ENCODE measurements at regions not wholly inside any gene's neighbourhood (a gene's known extent, or its start where the extent isn't known, plus 50 kb on each side); places are given as distances from the start of the nearest gene placed in this dataset.

GRCh38 chr13:80865329-80865728, 524.4 kb upstream of the SPRY2 start:
- WGBS (ENCODE audit: insufficient coverage), result no CpG with 5 or more reads among the region's 1 CpG
- H3K27ac ChIP-seq (ENCODE audit: low read depth, low read length), result no peak overlapping the region
- H3K4me3 ChIP-seq (ENCODE audit: low read depth, low read length), result no peak overlapping the region
- H3K27me3 ChIP-seq (ENCODE audit: control insufficient read depth, insufficient read depth, low read length), result no peaks in the 10 kb centered on the region
- peak in 1 of 6 donors; percentile 86 for DNase-seq (ENCODE audit: low read depth in 4 of 6, low spot score in 6 of 6)
- H3K4me1 ChIP-seq (ENCODE audit: control insufficient read depth, insufficient read depth, low read length), result no peaks in the 10 kb centered on the region
- H3K9me3 ChIP-seq (ENCODE audit: control insufficient read depth, insufficient read depth, low read length), result no peaks in the 10 kb centered on the region
- H3K36me3 ChIP-seq (ENCODE audit: control insufficient read depth, insufficient read depth, low read length), result no peaks in the 10 kb centered on the region

GRCh38 chr13:80862456-80862855, 521.5 kb upstream of the SPRY2 start:
- Histone ChIP-seq H3K36me3 (ENCODE audit: control insufficient read depth, insufficient read depth, low read length) (no peaks in the 10 kb centered on the region), H3K9me3 (ENCODE audit: control insufficient read depth, insufficient read depth, low read length) (no peaks in the 10 kb centered on the region), H3K27me3 (ENCODE audit: control insufficient read depth, insufficient read depth, low read length) (no peaks in the 10 kb centered on the region), H3K4me1 (ENCODE audit: control insufficient read depth, insufficient read depth, low read length) (no peaks in the 10 kb centered on the region), H3K27ac (ENCODE audit: low read depth, low read length) (no peak overlapping the region), H3K4me3 (ENCODE audit: low read depth, low read length) (no peak overlapping the region)
- DNase-seq (ENCODE audit: low read depth in 4 of 6, low spot score in 6 of 6), result peak in 1 of 6 donors; percentile 45
- WGBS (ENCODE audit: insufficient coverage), result 54% methylated on average over 2 of the region's 4 CpGs

GRCh38 chr13:80860845-80861244, 519.9 kb upstream of the SPRY2 start:
- Histone ChIP-seq H3K27ac (ENCODE audit: low read depth, low read length) (no peak overlapping the region), H3K36me3 (ENCODE audit: control insufficient read depth, insufficient read depth, low read length) (no peaks in the 10 kb centered on the region), H3K4me3 (ENCODE audit: low read depth, low read length) (no peak overlapping the region), H3K4me1 (ENCODE audit: control insufficient read depth, insufficient read depth, low read length) (no peaks in the 10 kb centered on the region), H3K27me3 (ENCODE audit: control insufficient read depth, insufficient read depth, low read length) (no peaks in the 10 kb centered on the region), H3K9me3 (ENCODE audit: control insufficient read depth, insufficient read depth, low read length) (no peaks in the 10 kb centered on the region)
- WGBS (ENCODE audit: insufficient coverage), result 78% methylated on average over 1 of the region's 2 CpGs
- DNase-seq (ENCODE audit: low read depth in 4 of 6, low spot score in 6 of 6), result no peak

GRCh38 chr13:80858131-80858530, 517.2 kb upstream of the SPRY2 start:
- no peak overlapping the region for H3K4me3 ChIP-seq (ENCODE audit: low read depth, low read length)
- H3K9me3 ChIP-seq (ENCODE audit: control insufficient read depth, insufficient read depth, low read length), result no peaks in the 10 kb centered on the region
- no peaks in the 10 kb centered on the region for H3K4me1 ChIP-seq (ENCODE audit: control insufficient read depth, insufficient read depth, low read length)
- H3K27ac ChIP-seq (ENCODE audit: low read depth, low read length), result no peak overlapping the region
- H3K27me3 ChIP-seq (ENCODE audit: control insufficient read depth, insufficient read depth, low read length), result no peaks in the 10 kb centered on the region
- no peaks in the 10 kb centered on the region for H3K36me3 ChIP-seq (ENCODE audit: control insufficient read depth, insufficient read depth, low read length)
- 100% methylated on average over 1 of the region's 2 CpGs for WGBS (ENCODE audit: insufficient coverage)
- DNase-seq (ENCODE audit: low read depth in 4 of 6, low spot score in 6 of 6), result no peak

- no peaks in the 10 kb centered on the region for H3K36me3 ChIP-seq (ENCODE audit: control insufficient read depth, insufficient read depth, low read length)
- DNase-seq (ENCODE audit: low read depth in 4 of 6, low spot score in 6 of 6), result no peak
- H3K4me1 ChIP-seq (ENCODE audit: control insufficient read depth, insufficient read depth, low read length), result no peaks in the 10 kb centered on the region
- H3K27me3 ChIP-seq (ENCODE audit: control insufficient read depth, insufficient read depth, low read length), result no peaks in the 10 kb centered on the region
- no peak overlapping the region for H3K27ac ChIP-seq (ENCODE audit: low read depth, low read length)
- H3K9me3 ChIP-seq (ENCODE audit: control insufficient read depth, insufficient read depth, low read length), result peaks cover 1% of the 10 kb centered on the region
- H3K4me3 ChIP-seq (ENCODE audit: low read depth, low read length), result no peak overlapping the region
These were observed 516.4 kb upstream of the SPRY2 start for GRCh38 chr13:80857321-80857720.

- no peaks in the 10 kb centered on the region for H3K4me1 ChIP-seq (ENCODE audit: control insufficient read depth, insufficient read depth, low read length)
- 83% methylated on average over 1 of the region's 2 CpGs for WGBS (ENCODE audit: insufficient coverage)
- no peak overlapping the region for H3K4me3 ChIP-seq (ENCODE audit: low read depth, low read length)
- DNase-seq (ENCODE audit: low read depth in 4 of 6, low spot score in 6 of 6), result no peak
- H3K27me3 ChIP-seq (ENCODE audit: control insufficient read depth, insufficient read depth, low read length), result no peaks in the 10 kb centered on the region
- no peaks in the 10 kb centered on the region for H3K36me3 ChIP-seq (ENCODE audit: control insufficient read depth, insufficient read depth, low read length)
- H3K27ac ChIP-seq (ENCODE audit: low read depth, low read length), result no peak overlapping the region
- peaks cover 2% of the 10 kb centered on the region for H3K9me3 ChIP-seq (ENCODE audit: control insufficient read depth, insufficient read depth, low read length)
These were observed 509.8 kb upstream of the SPRY2 start for GRCh38 chr13:80850771-80851170.

- Histone ChIP-seq H3K9me3 (ENCODE audit: control insufficient read depth, insufficient read depth, low read length) (no peaks in the 10 kb centered on the region), H3K4me3 (ENCODE audit: low read depth, low read length) (no peak overlapping the region), H3K27ac (ENCODE audit: low read depth, low read length) (no peak overlapping the region), H3K4me1 (ENCODE audit: control insufficient read depth, insufficient read depth, low read length) (no peaks in the 10 kb centered on the region), H3K36me3 (ENCODE audit: control insufficient read depth, insufficient read depth, low read length) (no peaks in the 10 kb centered on the region), H3K27me3 (ENCODE audit: control insufficient read depth, insufficient read depth, low read length) (no peaks in the 10 kb centered on the region)
- peak in 1 of 6 donors; percentile 8 for DNase-seq (ENCODE audit: low read depth in 4 of 6, low spot score in 6 of 6)
- WGBS (ENCODE audit: insufficient coverage), result no CpG with 5 or more reads among the region's 1 CpG
These were observed 503.2 kb upstream of the SPRY2 start for GRCh38 chr13:80844164-80844563.

- no CpG with 5 or more reads among the region's 1 CpG for WGBS (ENCODE audit: insufficient coverage)
- Histone ChIP-seq H3K9me3 (ENCODE audit: control insufficient read depth, insufficient read depth, low read length) (peaks cover 3% of the 10 kb centered on the region), H3K4me1 (ENCODE audit: control insufficient read depth, insufficient read depth, low read length) (no peaks in the 10 kb centered on the region), H3K36me3 (ENCODE audit: control insufficient read depth, insufficient read depth, low read length) (no peaks in the 10 kb centered on the region), H3K27me3 (ENCODE audit: control insufficient read depth, insufficient read depth, low read length) (no peaks in the 10 kb centered on the region), H3K4me3 (ENCODE audit: low read depth, low read length) (no peak overlapping the region), H3K27ac (ENCODE audit: low read depth, low read length) (no peak overlapping the region)
- peak in 1 of 6 donors; percentile 4 for DNase-seq (ENCODE audit: low read depth in 4 of 6, low spot score in 6 of 6)
These were observed 500.5 kb upstream of the SPRY2 start for GRCh38 chr13:80841414-80841813.

- DNase-seq (ENCODE audit: low read depth in 4 of 6, low spot score in 6 of 6), result peak in 1 of 6 donors; percentile 42
- WGBS (ENCODE audit: insufficient coverage), result 54% methylated on average over 5 of the region's 7 CpGs
- Histone ChIP-seq H3K27me3 (ENCODE audit: control insufficient read depth, insufficient read depth, low read length) (no peaks in the 10 kb centered on the region), H3K27ac (ENCODE audit: low read depth, low read length) (peak overlapping the region; percentile 19), H3K9me3 (ENCODE audit: control insufficient read depth, insufficient read depth, low read length) (peaks cover 4% of the 10 kb centered on the region), H3K4me3 (ENCODE audit: low read depth, low read length) (no peak overlapping the region), H3K36me3 (ENCODE audit: control insufficient read depth, insufficient read depth, low read length) (no peaks in the 10 kb centered on the region), H3K4me1 (ENCODE audit: control insufficient read depth, insufficient read depth, low read length) (no peaks in the 10 kb centered on the region)
These were observed 499.5 kb upstream of the SPRY2 start for GRCh38 chr13:80840316-80840976.

- Histone ChIP-seq H3K27me3 (ENCODE audit: control insufficient read depth, insufficient read depth, low read length) (no peaks in the 10 kb centered on the region), H3K27ac (ENCODE audit: low read depth, low read length) (no peak overlapping the region), H3K36me3 (ENCODE audit: control insufficient read depth, insufficient read depth, low read length) (no peaks in the 10 kb centered on the region), H3K4me1 (ENCODE audit: control insufficient read depth, insufficient read depth, low read length) (no peaks in the 10 kb centered on the region), H3K4me3 (ENCODE audit: low read depth, low read length) (no peak overlapping the region), H3K9me3 (ENCODE audit: control insufficient read depth, insufficient read depth, low read length) (peaks cover 7% of the 10 kb centered on the region)
- no peak for DNase-seq (ENCODE audit: low read depth in 4 of 6, low spot score in 6 of 6)
These were observed 495.0 kb upstream of the SPRY2 start for GRCh38 chr13:80835902-80836301.
